GM23248 (cell line): ENCODE measurements at regions not wholly inside any gene's neighbourhood (a gene's known extent, or its start where the extent isn't known, plus 50 kb on each side); places are given as distances from the start of the nearest gene placed in this dataset.
"Not testable (repeated sequence)": the region's sequence is repeated elsewhere in the genome, so short reads cannot be mapped to it uniquely, and the experiment has no call there.

Experiments
- DNase-seq: peaks from one replicate; pipeline ENCODE4 v3.0.0-alpha.2; 2015
- H2AFZ ChIP-seq: fragments of 200-600 bp; sonication (generic); 2 replicates; pipeline ENCODE4 v1.6.1; 2016; ENCODE audit warnings: antibody characterized with exemption
- H3F3A ChIP-seq: fragments of 200-600 bp; sonication (generic); 2 replicates; pipeline ENCODE4 v1.6.1; 2016; ENCODE audit warnings: mild to moderate bottlenecking, antibody characterized with exemption, mixed run types; ENCODE audit not compliant: insufficient read depth
- H3K27ac ChIP-seq: fragments of 200-600 bp; sonication (generic); 2 replicates; pipeline ENCODE4 v1.5.1; 2016; ENCODE audit warnings: mild to moderate bottlenecking
- H3K27me3 ChIP-seq: fragments of 200-600 bp; sonication (generic); replicated peaks from 2 replicates; pipeline ENCODE4 v1.6.1; 2016; ENCODE audit warnings: mild to moderate bottlenecking; ENCODE audit not compliant: insufficient read depth
- H3K36me3 ChIP-seq: fragments of 200-600 bp; sonication (generic); 2 replicates; pipeline ENCODE4 v1.6.1; 2016; ENCODE audit warnings: low read depth, mild to moderate bottlenecking
- H3K4me1 ChIP-seq: fragments of 200-600 bp; sonication (generic); 2 replicates; pipeline ENCODE4 v1.6.1; 2016; ENCODE audit warnings: mild to moderate bottlenecking; ENCODE audit not compliant: insufficient read depth
- H3K4me2 ChIP-seq: fragments of 200-600 bp; sonication (generic); one replicate; pipeline ENCODE4 v1.6.1; 2016; ENCODE audit warnings: mild to moderate bottlenecking; ENCODE audit not compliant: unreplicated experiment
- H3K4me3 ChIP-seq: fragments of 200-600 bp; sonication (generic); 2 replicates; pipeline ENCODE4 v1.5.1; 2016; ENCODE audit warnings: mild to moderate bottlenecking
- H3K79me2 ChIP-seq: fragments of 200-600 bp; sonication (generic); 2 replicates; pipeline ENCODE4 v1.6.1; 2016; ENCODE audit warnings: mild to moderate bottlenecking; ENCODE audit not compliant: insufficient read depth
- H3K9ac ChIP-seq: fragments of 200-600 bp; sonication (generic); 2 replicates; pipeline ENCODE4 v1.6.1; 2016; ENCODE audit warnings: mild to moderate bottlenecking
- H3K9me2 ChIP-seq: fragments of 200-600 bp; sonication (generic); 2 replicates; pipeline ENCODE4 v1.6.1; 2016; ENCODE audit warnings: mixed run types, mild to moderate bottlenecking, moderate library complexity; ENCODE audit not compliant: insufficient read depth
- H3K9me3 ChIP-seq: fragments of 200-600 bp; sonication (generic); one replicate; pipeline ENCODE4 v1.6.1; 2017; ENCODE audit warnings: low read depth
- H4K20me1 ChIP-seq: fragments of 200-600 bp; sonication (generic); 2 replicates; pipeline ENCODE4 v1.6.0; 2016; ENCODE audit not compliant: insufficient read depth
- EZH2 ChIP-seq: fragments of 200-600 bp; sonication (generic); IDR thresholded peaks from 2 replicates; pipeline ENCODE4 v1.6.1; 2018; ENCODE audit warnings: antibody characterized with exemption, mild to moderate bottlenecking; ENCODE audit not compliant: insufficient read depth, poor library complexity, severe bottlenecking
- EZH2phosphoT487 ChIP-seq: fragments of 200-600 bp; sonication (generic); IDR thresholded peaks from 2 replicates; pipeline ENCODE4 v1.6.1; 2018; ENCODE audit warnings: antibody characterized with exemption, moderate library complexity, mild to moderate bottlenecking, low read depth; ENCODE audit not compliant: insufficient read depth
- WGBS, 2 experiments: methylation state at CpG; one replicate each; pipeline ENCODE4 v1.1.6; 2015 to 2017; ENCODE audit warnings: low lambda C conversion rate in 2 of 2, low coverage in 1 of 2; ENCODE audit errors: missing lambda C conversion rate in 2 of 2; 5-methylcytosine and 5-hydroxymethylcytosine counted together
- in situ Hi-C: fragments of 300-500 bp; cut with MboI; formaldehyde crosslinking; loops from 2 replicates; pipeline ENCODE4 v1.15.0; 2020

DNA sequence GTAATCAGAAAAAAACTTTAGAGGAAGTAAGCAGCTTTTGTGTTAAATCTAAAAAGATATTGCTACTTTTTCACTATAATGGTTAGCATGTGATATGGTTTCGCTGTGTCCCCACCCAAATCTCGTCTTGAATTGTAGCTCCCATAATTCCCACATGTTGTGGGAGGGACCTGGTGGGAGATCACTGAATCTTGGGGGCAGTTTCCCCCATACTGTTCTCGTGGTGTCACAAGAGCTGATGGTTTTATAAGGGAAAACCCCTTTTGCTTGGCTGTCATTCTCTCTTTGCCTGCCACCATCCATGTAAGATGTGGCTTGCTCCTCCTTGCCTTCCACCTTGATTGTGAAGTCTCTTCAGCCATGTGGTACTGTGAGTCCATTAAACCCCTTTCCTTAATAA is 117.1 kb downstream of the KCNJ2 start:
- TF ChIP-seq EZH2phosphoT487 (no peak), EZH2 (no peak)
- Histone ChIP-seq H3K27ac (no peak overlapping the region), H4K20me1 (no peaks in the 10 kb centered on the region), H3K9me2 (no peaks in the 10 kb centered on the region), H3F3A (no peaks in the 10 kb centered on the region), H3K79me2 (no peaks in the 10 kb centered on the region), H3K4me1 (no peaks in the 10 kb centered on the region), H3K4me3 (no peak overlapping the region), H3K36me3 (no peaks in the 10 kb centered on the region), H3K27me3 (no peaks in the 10 kb centered on the region), H3K4me2 (no peak overlapping the region), H2AFZ (no peak overlapping the region), H3K9me3 (no peaks in the 10 kb centered on the region), H3K9ac (no peak overlapping the region)
- WGBS, 2 experiments = 38 to 48% methylated on average over 3 of the region's 3 CpGs
- no peak for DNase-seq
- in situ Hi-C loops = no loop called here

DNA sequence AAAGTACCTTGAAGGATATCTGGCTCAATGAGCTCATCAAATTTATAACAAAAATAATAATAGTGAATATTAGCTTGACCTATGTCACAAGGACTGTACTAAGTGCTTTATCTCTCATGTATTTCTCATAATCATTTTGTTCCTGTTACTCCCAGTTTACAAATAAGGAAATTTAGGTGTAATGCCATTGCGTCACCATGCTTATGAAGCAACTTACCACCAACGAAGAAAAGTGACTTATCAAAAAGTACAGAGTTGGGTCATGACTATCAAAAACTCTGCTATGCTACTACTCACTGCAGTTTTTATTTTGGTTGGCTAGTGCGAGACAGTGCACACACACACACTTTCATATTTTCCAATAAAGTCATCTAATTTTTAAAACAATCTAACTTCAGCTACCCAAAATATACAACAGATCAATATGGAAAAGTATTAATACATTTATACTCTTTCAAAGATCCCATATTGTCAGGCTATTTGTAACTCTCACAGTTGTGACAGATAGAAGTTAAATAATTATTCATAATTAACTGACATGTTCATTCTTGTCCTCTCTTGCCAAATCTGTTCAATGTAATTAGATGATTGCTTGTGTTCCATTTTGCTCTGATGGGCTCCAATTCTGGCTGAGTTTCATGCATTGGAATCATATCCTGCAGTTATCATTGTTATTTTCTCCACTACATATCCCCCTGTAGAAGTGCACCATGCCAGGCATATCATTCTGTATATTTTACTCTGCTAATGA is 119.4 kb downstream of the KCNJ2 start:
- Histone ChIP-seq H3K27ac (no peak overlapping the region), H3K4me1 (no peaks in the 10 kb centered on the region), H3K79me2 (no peaks in the 10 kb centered on the region), H4K20me1 (no peaks in the 10 kb centered on the region), H2AFZ (no peak overlapping the region), H3F3A (no peaks in the 10 kb centered on the region), H3K4me2 (no peak overlapping the region), H3K27me3 (no peaks in the 10 kb centered on the region), H3K9me3 (no peaks in the 10 kb centered on the region), H3K4me3 (no peak overlapping the region), H3K9ac (no peak overlapping the region), H3K9me2 (no peaks in the 10 kb centered on the region), H3K36me3 (no peaks in the 10 kb centered on the region)
- DNase-seq = no peak
- no peak for TF ChIP-seq EZH2
- TF ChIP-seq EZH2phosphoT487 = no peak
- 70 to 75% methylated on average over 3 of the region's 3 CpGs for WGBS, 2 experiments
- in situ Hi-C loops = no loop called here

DNA sequence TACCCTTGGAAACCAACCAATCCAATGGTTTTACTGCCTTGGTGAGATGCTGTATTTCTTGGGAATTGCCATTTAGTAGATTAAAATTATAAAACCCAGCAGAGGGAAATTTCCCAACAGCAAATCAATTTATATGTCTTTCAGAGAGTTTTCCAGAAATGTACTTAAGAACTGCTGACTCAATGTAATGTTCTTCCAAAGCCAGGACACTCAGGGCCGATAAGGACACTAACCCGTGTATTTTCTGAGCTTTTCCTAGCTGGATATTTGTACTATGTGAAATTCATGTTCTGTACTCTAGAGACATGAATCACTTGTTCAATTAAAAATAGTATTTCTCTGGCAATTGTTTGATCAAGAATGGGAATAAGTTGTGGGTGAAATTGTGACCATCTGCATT is 121.4 kb downstream of the KCNJ2 start:
- H3K4me1 ChIP-seq = no peaks in the 10 kb centered on the region
- H2AFZ ChIP-seq = no peak overlapping the region
- in situ Hi-C loops = no loop called here
- no peaks in the 10 kb centered on the region for H3F3A ChIP-seq
- H4K20me1 ChIP-seq = no peaks in the 10 kb centered on the region
- no peak for DNase-seq
- no peaks in the 10 kb centered on the region for H3K36me3 ChIP-seq
- 2 to 3% methylated on average over 2 of the region's 2 CpGs for WGBS, 2 experiments
- TF ChIP-seq EZH2 (no peak), EZH2phosphoT487 (no peak)
- H3K9me3 ChIP-seq = no peaks in the 10 kb centered on the region
- no peak overlapping the region for H3K9ac ChIP-seq
- H3K4me2 ChIP-seq = no peak overlapping the region
- H3K27me3 ChIP-seq = no peaks in the 10 kb centered on the region
- no peaks in the 10 kb centered on the region for H3K79me2 ChIP-seq
- H3K27ac ChIP-seq = no peak overlapping the region
- H3K9me2 ChIP-seq = no peaks in the 10 kb centered on the region
- H3K4me3 ChIP-seq = no peak overlapping the region

DNA sequence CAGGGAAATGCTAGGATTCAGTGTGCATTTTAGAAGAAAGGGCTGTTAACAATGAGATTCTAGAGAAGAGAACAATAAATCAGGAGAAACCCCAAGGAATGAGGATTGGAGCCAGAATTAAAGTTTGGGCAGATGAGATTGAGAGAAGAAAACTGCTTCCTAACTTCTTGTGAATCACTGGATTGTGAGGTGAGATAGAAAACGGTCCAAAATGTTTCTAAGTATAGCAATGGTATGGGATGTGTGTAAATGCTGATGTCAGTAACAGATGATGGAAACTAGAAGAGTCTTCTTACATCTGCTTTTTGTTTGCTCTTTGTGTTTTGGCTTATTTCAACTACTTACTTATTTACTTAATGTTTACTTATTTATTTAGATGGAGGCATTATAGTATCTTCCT is 123.0 kb downstream of the KCNJ2 start:
- Histone ChIP-seq H3K9me2 (no peaks in the 10 kb centered on the region), H3K4me2 (no peak overlapping the region), H3K9ac (no peak overlapping the region), H3F3A (no peaks in the 10 kb centered on the region), H4K20me1 (no peaks in the 10 kb centered on the region), H2AFZ (no peak overlapping the region), H3K79me2 (no peaks in the 10 kb centered on the region), H3K36me3 (no peaks in the 10 kb centered on the region), H3K4me3 (no peak overlapping the region), H3K27ac (no peak overlapping the region), H3K9me3 (no peaks in the 10 kb centered on the region), H3K4me1 (no peaks in the 10 kb centered on the region), H3K27me3 (no peaks in the 10 kb centered on the region)
- TF ChIP-seq EZH2 (no peak), EZH2phosphoT487 (no peak)
- DNase-seq = no peak
- WGBS, 2 experiments = 5 to 10% methylated on average over 1 of the region's 1 CpG
- in situ Hi-C loops = no loop called here

DNA sequence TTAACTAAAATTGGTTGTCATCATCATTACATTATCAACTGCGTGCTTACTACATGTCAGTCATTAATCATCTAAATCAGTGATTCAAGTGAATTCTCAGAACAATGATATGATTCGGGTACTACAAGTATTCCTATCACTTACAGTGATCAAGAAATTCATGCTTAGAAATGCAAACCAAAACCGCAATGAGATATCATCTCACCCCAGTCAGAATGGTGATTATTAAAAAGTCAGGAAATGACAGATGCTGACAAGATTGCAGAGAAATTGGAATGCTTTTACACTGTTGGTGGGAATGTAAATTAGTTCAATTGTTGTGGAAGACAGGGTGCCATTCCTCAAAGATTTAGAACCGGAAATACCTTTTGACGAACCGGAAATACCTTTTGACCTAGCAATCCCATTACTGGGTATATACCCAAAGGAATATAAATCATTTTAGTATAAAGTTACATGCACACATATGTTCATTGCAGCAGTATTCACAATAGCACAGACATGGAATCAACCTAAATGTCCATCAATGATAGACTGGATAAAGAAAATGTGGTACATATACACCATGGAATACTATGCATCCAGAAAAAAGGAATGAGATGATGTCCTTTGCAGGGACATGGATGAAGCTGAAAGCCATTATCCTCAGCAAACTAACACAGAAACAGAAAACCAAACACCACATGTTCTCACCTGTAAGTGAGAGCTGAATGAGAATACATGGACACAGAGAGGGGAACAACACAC is 124.4 kb downstream of the KCNJ2 start:
- H3K9ac ChIP-seq, H3K27ac ChIP-seq, H3K9me3 ChIP-seq, DNase-seq, H3F3A ChIP-seq, H3K36me3 ChIP-seq, H4K20me1 ChIP-seq, H3K79me2 ChIP-seq, H3K4me2 ChIP-seq, H3K9me2 ChIP-seq, H3K4me1 ChIP-seq, H3K4me3 ChIP-seq, H3K27me3 ChIP-seq, in situ Hi-C loops, H2AFZ ChIP-seq: not testable (repeated sequence)
- WGBS, 2 experiments = 69 to 77% methylated on average over 6 of the region's 6 CpGs
